ENCODE measurements at regions not wholly inside any gene's neighbourhood (a gene's known extent, or its start where the extent isn't known, plus 50 kb on each side); places are given as distances from the start of the nearest gene placed in this dataset.
"Not testable (repeated sequence)": the region's sequence is repeated elsewhere in the genome, so short reads cannot be mapped to it uniquely, and the experiment has no call there.

DNA sequence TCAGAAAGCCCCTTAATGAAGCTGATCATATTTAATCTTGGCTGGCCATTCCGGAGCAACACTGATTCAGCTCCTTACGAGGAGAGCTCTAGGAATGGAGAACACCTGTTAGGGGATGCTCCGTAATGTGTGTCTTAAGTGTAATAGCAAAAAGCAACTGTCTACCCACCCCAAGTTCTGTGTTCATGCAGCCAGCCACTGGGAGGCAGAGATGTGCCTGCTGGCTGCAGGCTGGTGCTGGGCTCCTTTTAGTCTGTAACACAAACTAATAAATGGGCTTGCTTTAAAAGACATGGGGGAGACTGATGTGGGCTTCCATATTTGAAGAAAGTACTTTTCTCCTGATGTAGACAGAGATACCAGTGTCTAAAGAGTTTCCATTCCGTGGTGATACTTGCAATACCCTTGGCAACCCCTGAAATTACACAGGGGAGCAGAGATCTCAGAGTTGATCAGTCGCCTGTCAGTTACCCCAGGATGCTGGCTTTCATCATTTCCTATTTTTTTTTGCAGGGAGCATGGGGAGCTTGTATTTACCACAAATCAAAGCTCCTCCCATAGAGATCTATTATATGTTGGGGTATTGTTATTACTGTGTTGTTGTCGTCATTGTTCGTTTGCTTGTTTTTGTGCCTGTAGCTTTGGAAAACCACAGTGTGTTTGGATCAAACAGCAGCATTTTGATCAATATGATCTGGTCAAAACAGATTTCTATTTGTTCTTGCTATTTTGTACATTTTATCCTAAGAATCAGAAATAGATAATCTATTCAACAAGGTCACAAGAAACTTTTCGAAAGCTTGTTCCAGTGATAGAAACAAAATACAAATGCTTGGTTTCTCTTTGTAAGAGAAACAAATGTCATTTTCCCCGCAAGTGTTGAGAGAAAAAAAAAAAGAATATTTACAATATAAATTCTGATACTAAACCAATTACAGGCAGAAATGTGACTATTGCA, 65.8 kb downstream of the MTX3 start:
- no peaks in the 10 kb centered on the region for H3K27me3 ChIP-seq
- H3K4me1 ChIP-seq: peaks cover 0 to 4% of the 10 kb centered on the region in 2 donors
- no peak overlapping the region for H3K27ac ChIP-seq
- intact Hi-C loops (cut with DNase I): no loop called here
- H3K36me3 ChIP-seq: no peaks in the 10 kb centered on the region
- WGBS, 2 donors: 81 to 83% methylated on average over 9 of the region's 9 CpGs
- no peak overlapping the region for H3K4me3 ChIP-seq (replicated peaks in 1 of 3)
- TF ChIP-seq CTCF (IDR thresholded peaks at IDR 0.05) (no peak), POLR2A (IDR thresholded peaks at IDR 0.05) (no peak)
- no peaks in the 10 kb centered on the region for H3K9me3 ChIP-seq
- no peak for DNase-seq

DNA sequence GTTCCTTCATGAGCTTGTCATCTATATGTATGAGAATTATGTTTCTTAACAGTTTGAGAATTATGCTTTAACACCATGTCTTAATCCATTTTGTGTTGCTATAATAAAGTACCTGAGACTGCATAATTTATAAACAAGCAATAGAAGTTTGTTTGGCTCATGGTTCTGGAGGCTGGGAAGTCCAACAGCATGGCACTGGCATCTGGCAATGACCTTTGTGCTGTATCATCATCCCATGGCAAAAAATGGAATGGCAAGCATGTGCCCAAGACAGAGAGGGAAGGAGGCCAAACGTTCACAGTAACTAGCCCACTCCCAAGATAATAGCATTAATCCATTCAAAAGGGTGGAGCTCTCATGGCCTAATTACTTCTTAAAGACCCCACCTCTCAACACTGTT, 67.6 kb downstream of the MTX3 start:
- Histone ChIP-seq H3K36me3 (no peaks in the 10 kb centered on the region), H3K4me3 (replicated peaks in 1 of 3) (no peak overlapping the region), H3K4me1 (no peaks in the 10 kb centered on the region), H3K27me3 (no peaks in the 10 kb centered on the region), H3K27ac (no peak overlapping the region), H3K9me3 (no peaks in the 10 kb centered on the region)
- WGBS, 2 donors: 37 to 42% methylated on average over 1 of the region's 1 CpG
- intact Hi-C loops (cut with DNase I): no loop called here
- TF ChIP-seq CTCF (IDR thresholded peaks at IDR 0.05) (no peak), POLR2A (IDR thresholded peaks at IDR 0.05) (no peak)
- DNase-seq: no peak

DNA sequence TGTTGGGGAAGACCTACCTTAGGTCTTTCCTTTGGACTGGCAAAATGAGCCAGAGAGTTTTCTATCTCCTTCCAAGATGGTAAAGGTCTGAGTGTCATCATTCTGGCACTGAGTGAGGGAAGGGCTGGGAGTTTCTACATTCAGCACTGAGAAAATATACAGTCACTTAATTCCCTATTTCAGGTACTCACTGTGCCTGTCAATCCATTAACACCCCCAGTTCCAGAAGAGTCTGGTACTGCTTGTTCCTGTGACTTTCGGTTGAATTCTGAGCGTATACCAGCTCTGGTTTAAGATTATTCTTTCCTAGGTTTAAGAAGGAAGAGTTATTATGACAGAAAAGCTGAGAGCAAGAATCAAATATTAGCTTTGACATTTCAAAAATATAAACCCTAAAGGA, 68.4 kb downstream of the MTX3 start:
- Histone ChIP-seq H3K4me3 (replicated peaks in 1 of 3) (no peak overlapping the region), H3K27me3 (no peaks in the 10 kb centered on the region), H3K4me1 (no peaks in the 10 kb centered on the region), H3K36me3 (no peaks in the 10 kb centered on the region), H3K27ac (no peak overlapping the region), H3K9me3 (no peaks in the 10 kb centered on the region)
- WGBS, 2 donors: 89 to 99% methylated on average over 2 of the region's 2 CpGs
- TF ChIP-seq CTCF (IDR thresholded peaks at IDR 0.05): no peak
- TF ChIP-seq POLR2A (IDR thresholded peaks at IDR 0.05): no peak
- DNase-seq: no peak
- intact Hi-C loops (cut with DNase I): no loop called here

DNA sequence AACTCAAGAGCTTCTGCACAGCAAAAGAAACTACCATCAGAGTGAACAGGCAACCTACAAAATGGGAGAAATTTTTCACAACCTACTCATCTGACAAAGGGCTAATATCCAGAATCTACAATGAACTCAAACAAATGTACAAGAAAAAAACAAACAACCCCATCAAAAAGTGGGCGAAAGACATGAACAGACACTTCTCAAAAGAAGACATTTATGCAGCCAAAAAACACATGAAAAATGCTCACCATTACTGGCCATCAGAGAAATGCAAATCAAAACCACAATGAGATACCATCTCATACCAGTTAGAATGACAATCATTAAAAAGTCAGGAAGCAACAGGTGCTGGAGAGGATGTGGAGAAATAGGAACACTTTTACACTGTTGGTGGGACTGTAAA, 83.6 kb downstream of the MTX3 start:
- 97 to 100% methylated on average over 1 of the region's 1 CpG for WGBS, 2 donors
- H3K4me3 ChIP-seq (replicated peaks in 1 of 3); H3K9me3 ChIP-seq; intact Hi-C loops (cut with DNase I); H3K27me3 ChIP-seq; H3K27ac ChIP-seq; DNase-seq; H3K4me1 ChIP-seq; H3K36me3 ChIP-seq: not testable (repeated sequence)

DNA sequence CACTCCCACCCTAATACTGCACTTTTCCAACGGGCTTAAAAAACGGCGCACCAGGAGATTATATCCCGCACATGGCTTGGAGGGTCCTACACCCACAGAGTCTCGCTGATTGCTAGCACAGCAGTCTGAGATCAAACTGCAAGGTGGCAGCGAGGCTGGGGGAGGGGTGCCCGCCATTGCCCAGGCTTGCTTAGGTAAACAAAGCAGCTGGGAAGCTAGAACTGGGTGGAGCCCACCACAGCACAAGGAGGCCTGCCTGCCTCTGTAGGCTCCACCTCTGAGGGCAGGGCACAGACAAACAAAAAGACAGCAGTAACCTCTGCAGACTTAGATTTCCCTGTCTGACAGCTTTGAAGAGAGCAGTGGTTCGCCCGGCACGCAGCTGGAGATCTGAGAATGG, 88.5 kb downstream of the MTX3 start:
- DNase-seq; H3K9me3 ChIP-seq; H3K4me3 ChIP-seq (replicated peaks in 1 of 3); intact Hi-C loops (cut with DNase I); H3K27ac ChIP-seq; H3K36me3 ChIP-seq; H3K27me3 ChIP-seq; H3K4me1 ChIP-seq: not testable (repeated sequence)
- 88 to 96% methylated on average over 9 of the region's 10 CpGs for WGBS, 2 donors

DNA sequence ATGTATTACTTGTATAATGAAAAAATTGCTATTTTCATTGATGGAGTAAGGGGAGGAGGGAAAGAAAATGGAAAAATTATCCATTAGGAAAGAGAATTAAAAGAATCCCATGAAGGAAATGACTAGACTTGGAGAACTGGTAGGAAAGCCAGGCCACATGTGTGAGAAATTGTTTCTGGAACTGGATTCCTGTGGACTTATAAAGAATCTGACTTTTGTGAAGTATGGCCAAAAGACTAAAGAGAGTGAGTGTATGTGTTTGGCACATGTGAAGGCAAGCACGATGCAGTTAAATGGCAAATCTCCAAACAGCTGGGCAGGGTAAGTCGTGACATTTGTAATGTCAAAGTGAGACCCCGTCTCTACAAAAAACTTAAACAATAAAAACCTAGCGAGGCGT, 89.4 kb downstream of the MTX3 start:
- no peak for TF ChIP-seq CTCF (IDR thresholded peaks at IDR 0.05)
- no peak for TF ChIP-seq POLR2A (IDR thresholded peaks at IDR 0.05)
- Histone ChIP-seq H3K4me1 (no peaks in the 10 kb centered on the region), H3K36me3 (no peaks in the 10 kb centered on the region), H3K27ac (no peak overlapping the region), H3K27me3 (no peaks in the 10 kb centered on the region), H3K9me3 (no peaks in the 10 kb centered on the region), H3K4me3 (replicated peaks in 1 of 3) (no peak overlapping the region)
- no peak for DNase-seq
- intact Hi-C loops (cut with DNase I): no loop called here
- WGBS, 2 donors: 61 to 83% methylated on average over 5 of the region's 5 CpGs

Measured in thyroid gland (tissue), 4 donors.